Fibroblast of lung (primary cell): ENCODE measurements at regions not wholly inside any gene's neighbourhood (a gene's known extent, or its start where the extent isn't known, plus 50 kb on each side); places are given as distances from the start of the nearest gene placed in this dataset.
"Not testable (repeated sequence)": the region's sequence is repeated elsewhere in the genome, so short reads cannot be mapped to it uniquely, and the experiment has no call there.

Source experiments
- DNase-seq, 2 donors: peaks; one replicate each; pipeline versions ENCODE4 v3.0.0 to v3.0.0-alpha.2; 2010; ENCODE audit warnings: low read depth in 2 of 2
- H2AFZ ChIP-seq: 2 replicates; pipeline ENCODE4 v1.5.1; 2012; ENCODE audit warnings: low read length, control low read depth, inconsistent platforms
- H3K27ac ChIP-seq: 2 replicates; pipeline ENCODE4 v1.5.1; 2011; ENCODE audit warnings: low read length, control low read depth; ENCODE audit not compliant: insufficient read depth
- H3K27me3 ChIP-seq: 2 replicates; pipeline ENCODE4 v1.5.1; 2011; ENCODE audit warnings: mild to moderate bottlenecking, low read length; ENCODE audit not compliant: control insufficient read depth, insufficient read depth
- H3K36me3 ChIP-seq: 2 replicates; pipeline ENCODE4 v1.5.1; 2011; ENCODE audit warnings: low read length; ENCODE audit not compliant: control insufficient read depth, insufficient read depth
- H3K4me1 ChIP-seq: 2 replicates; pipeline ENCODE4 v1.5.1; 2011; ENCODE audit warnings: low read length; ENCODE audit not compliant: control insufficient read depth, insufficient read depth; ENCODE audit errors: extremely low read depth
- H3K4me2 ChIP-seq: 2 replicates; pipeline ENCODE4 v1.5.1; 2011; ENCODE audit warnings: low read length, control low read depth; ENCODE audit not compliant: insufficient read depth; ENCODE audit errors: extremely low read depth
- H3K4me3 ChIP-seq, 4 experiments: fragments of 200-600 bp in 1 of 4; sonication (generic) in 1 of 4; replicated peaks in 1 of 4; 2 replicates each; pipeline ENCODE4 v1.5.1; 2011 to 2016; ENCODE audit warnings: low read length in 4 of 4, low read depth in 3 of 4, mild to moderate bottlenecking in 3 of 4, control low read depth in 2 of 4, inconsistent platforms in 1 of 4, mixed read lengths in 1 of 4; ENCODE audit not compliant: insufficient read depth in 1 of 4; ENCODE audit errors: control extremely low read depth in 1 of 4
- H3K79me2 ChIP-seq: 2 replicates; pipeline ENCODE4 v1.5.1; 2012; ENCODE audit warnings: mild to moderate bottlenecking, low read length, inconsistent platforms; ENCODE audit not compliant: control insufficient read depth, insufficient read depth
- H3K9ac ChIP-seq: 2 replicates; pipeline ENCODE4 v1.5.1; 2011; ENCODE audit warnings: mild to moderate bottlenecking, low read length, control low read depth; ENCODE audit not compliant: insufficient read depth
- H3K9me3 ChIP-seq: 2 replicates; pipeline ENCODE4 v1.5.1; 2012; ENCODE audit warnings: low read depth, low read length; ENCODE audit not compliant: control insufficient read depth, insufficient read depth
- H4K20me1 ChIP-seq: 2 replicates; pipeline ENCODE4 v1.5.1; 2011; ENCODE audit warnings: low read length; ENCODE audit not compliant: control insufficient read depth, insufficient read depth; ENCODE audit errors: extremely low read depth
- EZH2 ChIP-seq: IDR thresholded peaks from 2 replicates; pipeline ENCODE4 v1.5.1; 2012; ENCODE audit warnings: low read length, control low read depth, mild to moderate bottlenecking; ENCODE audit errors: missing control alignments
- TF ChIP-seq, protein P1 (sequence below), 2 donors: IDR thresholded peaks in 1 of 2; conservative IDR thresholded peaks in 1 of 2; 1 replicate in 1 of 2; 2 replicates in 1 of 2; pipeline ENCODE4 v1.5.1; 2011 to 2012; ENCODE audit warnings: low read length in 2 of 2, control low read depth in 1 of 2, inconsistent platforms in 1 of 2, low read depth in 1 of 2, mild to moderate bottlenecking in 1 of 2

DNA sequence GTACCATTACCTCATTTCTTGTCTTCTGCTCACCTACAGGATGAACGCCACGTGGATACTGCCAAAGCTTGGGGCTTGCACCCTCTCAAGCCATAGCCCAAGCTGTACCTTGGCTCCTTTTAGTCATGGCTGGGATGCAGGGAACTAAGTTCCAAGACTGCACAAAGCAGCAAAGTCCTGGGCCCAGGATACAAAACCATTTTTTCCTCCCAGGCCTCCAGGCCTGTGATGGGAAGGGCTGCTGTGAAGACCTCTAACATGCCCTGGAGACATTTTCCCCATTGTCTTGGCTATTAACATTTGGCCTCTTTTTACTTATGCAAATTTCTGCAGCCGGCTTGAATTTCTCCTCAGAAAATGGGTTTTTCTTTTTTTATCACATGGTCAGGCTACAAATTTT, 795.1 kb upstream of the VRK2 start:
- not testable (repeated sequence) for H4K20me1 ChIP-seq, H3K9me3 ChIP-seq, H3K79me2 ChIP-seq, DNase-seq, H3K9ac ChIP-seq, H3K4me1 ChIP-seq, H3K36me3 ChIP-seq, H3K4me3 ChIP-seq, H2AFZ ChIP-seq, H3K27ac ChIP-seq, H3K4me2 ChIP-seq, H3K27me3 ChIP-seq

- not testable (repeated sequence) for H3K4me2 ChIP-seq, H3K4me1 ChIP-seq, H2AFZ ChIP-seq, H3K79me2 ChIP-seq, H3K9ac ChIP-seq, H3K9me3 ChIP-seq, H4K20me1 ChIP-seq, H3K27me3 ChIP-seq, H3K36me3 ChIP-seq, DNase-seq, H3K27ac ChIP-seq, H3K4me3 ChIP-seq
Observed at GRCh38 chr2:57276408-57276807, 770.2 kb upstream of the VRK2 start.

GRCh38 chr2:57278451-57278850, 768.2 kb upstream of the VRK2 start:
- no peak overlapping the region for H3K4me3 ChIP-seq
- H3K27me3 ChIP-seq, result no peaks in the 10 kb centered on the region
- H2AFZ ChIP-seq, result no peak overlapping the region
- H3K36me3 ChIP-seq, result no peaks in the 10 kb centered on the region
- H4K20me1 ChIP-seq, result no peaks in the 10 kb centered on the region
- TF ChIP-seq EZH2, result no peak
- TF ChIP-seq, protein P1, sequence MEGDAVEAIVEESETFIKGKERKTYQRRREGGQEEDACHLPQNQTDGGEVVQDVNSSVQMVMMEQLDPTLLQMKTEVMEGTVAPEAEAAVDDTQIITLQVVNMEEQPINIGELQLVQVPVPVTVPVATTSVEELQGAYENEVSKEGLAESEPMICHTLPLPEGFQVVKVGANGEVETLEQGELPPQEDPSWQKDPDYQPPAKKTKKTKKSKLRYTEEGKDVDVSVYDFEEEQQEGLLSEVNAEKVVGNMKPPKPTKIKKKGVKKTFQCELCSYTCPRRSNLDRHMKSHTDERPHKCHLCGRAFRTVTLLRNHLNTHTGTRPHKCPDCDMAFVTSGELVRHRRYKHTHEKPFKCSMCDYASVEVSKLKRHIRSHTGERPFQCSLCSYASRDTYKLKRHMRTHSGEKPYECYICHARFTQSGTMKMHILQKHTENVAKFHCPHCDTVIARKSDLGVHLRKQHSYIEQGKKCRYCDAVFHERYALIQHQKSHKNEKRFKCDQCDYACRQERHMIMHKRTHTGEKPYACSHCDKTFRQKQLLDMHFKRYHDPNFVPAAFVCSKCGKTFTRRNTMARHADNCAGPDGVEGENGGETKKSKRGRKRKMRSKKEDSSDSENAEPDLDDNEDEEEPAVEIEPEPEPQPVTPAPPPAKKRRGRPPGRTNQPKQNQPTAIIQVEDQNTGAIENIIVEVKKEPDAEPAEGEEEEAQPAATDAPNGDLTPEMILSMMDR (conservative IDR thresholded peaks at IDR 0.05 in 1 of 2, IDR thresholded peaks at IDR 0.05 in 1 of 2; ENCODE audit: low read depth in 1 of 2, low read length in 2 of 2), result no peak
- no peak overlapping the region for H3K9ac ChIP-seq
- no peak for DNase-seq
- no peaks in the 10 kb centered on the region for H3K79me2 ChIP-seq
- H3K4me2 ChIP-seq, result no peak overlapping the region
- no peaks in the 10 kb centered on the region for H3K9me3 ChIP-seq
- no peaks in the 10 kb centered on the region for H3K4me1 ChIP-seq
- H3K27ac ChIP-seq, result no peak overlapping the region

GRCh38 chr2:57291209-57291608, 755.4 kb upstream of the VRK2 start:
- no peak overlapping the region for H2AFZ ChIP-seq
- no peak overlapping the region for H3K27ac ChIP-seq
- no peaks in the 10 kb centered on the region for H3K36me3 ChIP-seq
- no peak overlapping the region for H3K9ac ChIP-seq
- H3K4me3 ChIP-seq, result no peak overlapping the region
- no peaks in the 10 kb centered on the region for H3K4me1 ChIP-seq
- no peaks in the 10 kb centered on the region for H3K79me2 ChIP-seq
- no peaks in the 10 kb centered on the region for H4K20me1 ChIP-seq
- no peak for DNase-seq
- no peak overlapping the region for H3K4me2 ChIP-seq
- no peaks in the 10 kb centered on the region for H3K9me3 ChIP-seq
- H3K27me3 ChIP-seq, result no peaks in the 10 kb centered on the region
- TF ChIP-seq EZH2, result no peak
- TF ChIP-seq, protein P1 (conservative IDR thresholded peaks at IDR 0.05 in 1 of 2, IDR thresholded peaks at IDR 0.05 in 1 of 2; ENCODE audit: low read depth in 1 of 2, low read length in 2 of 2), result no peak
